OCI-LY3 (cell line): ENCODE measurements at regions not wholly inside any gene's neighbourhood (a gene's known extent, or its start where the extent isn't known, plus 50 kb on each side); places are given as distances from the start of the nearest gene placed in this dataset.

Experiments
- EZH2phosphoT487 ChIP-seq: fragments of 200-600 bp; shearing (Covaris generic); IDR thresholded peaks from 2 replicates; pipeline ENCODE4 v1.6.1; 2018; ENCODE audit warnings: antibody characterized with exemption, mixed run types, low read depth
- TF ChIP-seq, protein P1 (sequence below): fragments of 200-600, 300-600 bp; sonication (generic); IDR thresholded peaks from 2 replicates; pipeline ENCODE4 v1.5.1; 2014; ENCODE audit warnings: antibody characterized with exemption, low read length, low read depth

DNA sequence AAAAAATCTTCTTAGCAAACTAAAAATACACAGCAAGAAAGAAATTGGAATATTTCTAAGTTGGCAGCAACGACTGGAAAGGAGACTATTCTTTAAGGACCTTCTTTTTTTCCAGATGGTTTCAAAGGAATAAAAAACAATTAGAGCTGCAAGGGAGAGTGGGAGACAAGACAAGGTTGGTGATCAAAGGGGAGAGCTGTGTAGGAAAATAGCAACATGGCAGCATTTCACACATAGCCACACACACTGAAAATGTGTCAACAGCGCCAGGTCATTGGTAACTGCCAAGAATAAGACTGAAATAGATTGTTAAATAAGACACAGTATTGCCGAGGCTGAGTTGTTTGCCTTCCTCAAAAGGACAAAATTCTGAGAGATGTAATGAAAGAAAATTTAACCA lies 88.1 kb upstream of the TLE1 start:
- TF ChIP-seq, protein P1, sequence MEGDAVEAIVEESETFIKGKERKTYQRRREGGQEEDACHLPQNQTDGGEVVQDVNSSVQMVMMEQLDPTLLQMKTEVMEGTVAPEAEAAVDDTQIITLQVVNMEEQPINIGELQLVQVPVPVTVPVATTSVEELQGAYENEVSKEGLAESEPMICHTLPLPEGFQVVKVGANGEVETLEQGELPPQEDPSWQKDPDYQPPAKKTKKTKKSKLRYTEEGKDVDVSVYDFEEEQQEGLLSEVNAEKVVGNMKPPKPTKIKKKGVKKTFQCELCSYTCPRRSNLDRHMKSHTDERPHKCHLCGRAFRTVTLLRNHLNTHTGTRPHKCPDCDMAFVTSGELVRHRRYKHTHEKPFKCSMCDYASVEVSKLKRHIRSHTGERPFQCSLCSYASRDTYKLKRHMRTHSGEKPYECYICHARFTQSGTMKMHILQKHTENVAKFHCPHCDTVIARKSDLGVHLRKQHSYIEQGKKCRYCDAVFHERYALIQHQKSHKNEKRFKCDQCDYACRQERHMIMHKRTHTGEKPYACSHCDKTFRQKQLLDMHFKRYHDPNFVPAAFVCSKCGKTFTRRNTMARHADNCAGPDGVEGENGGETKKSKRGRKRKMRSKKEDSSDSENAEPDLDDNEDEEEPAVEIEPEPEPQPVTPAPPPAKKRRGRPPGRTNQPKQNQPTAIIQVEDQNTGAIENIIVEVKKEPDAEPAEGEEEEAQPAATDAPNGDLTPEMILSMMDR, result no peak
- no peak for TF ChIP-seq EZH2phosphoT487
